ENCODE measurements at regions not wholly inside any gene's neighbourhood (a gene's known extent, or its start where the extent isn't known, plus 50 kb on each side); places are given as distances from the start of the nearest gene placed in this dataset.
"Not testable (repeated sequence)": the region's sequence is repeated elsewhere in the genome, so short reads cannot be mapped to it uniquely, and the experiment has no call there.

DNA sequence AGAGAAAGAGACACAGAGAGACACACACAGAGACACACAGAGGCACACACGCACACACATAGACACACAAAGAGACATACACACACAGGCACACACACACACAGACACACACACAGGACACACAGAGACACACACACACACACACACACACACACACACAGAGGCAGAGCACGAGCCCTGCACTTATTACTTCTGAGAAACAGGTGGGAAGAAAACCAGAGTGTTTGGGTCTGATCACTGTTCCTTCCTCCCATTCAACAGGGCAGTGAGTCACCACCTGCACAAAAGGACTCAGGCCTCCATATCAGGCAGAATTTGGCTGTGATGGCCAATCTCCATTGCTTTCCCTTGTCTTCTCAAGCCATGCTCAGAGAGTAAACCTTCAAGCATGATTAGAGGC is 285.0 kb downstream of the ANAPC1 start:
- DNase-seq, result not testable (repeated sequence)

DNA sequence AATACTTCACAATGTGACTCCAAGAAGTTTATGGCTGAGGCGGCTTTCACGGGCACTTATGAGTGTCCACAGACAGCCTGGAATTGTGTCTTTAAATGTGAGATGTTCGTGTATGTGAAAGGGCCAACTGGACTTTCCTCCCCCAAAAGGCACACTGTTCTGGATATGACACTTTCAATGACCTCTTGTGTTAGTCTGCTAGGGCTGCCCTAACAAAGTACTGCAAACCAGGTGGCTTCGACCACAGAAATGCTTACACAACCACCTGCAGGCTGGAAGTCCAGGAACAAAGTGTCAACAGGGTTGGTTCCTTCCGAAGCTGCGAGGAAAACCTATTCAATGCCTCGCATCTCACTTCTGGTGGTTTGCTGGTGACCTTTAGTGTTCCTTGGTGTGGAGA is 281.7 kb downstream of the ANAPC1 start:
- not testable (repeated sequence) for DNase-seq

DNA sequence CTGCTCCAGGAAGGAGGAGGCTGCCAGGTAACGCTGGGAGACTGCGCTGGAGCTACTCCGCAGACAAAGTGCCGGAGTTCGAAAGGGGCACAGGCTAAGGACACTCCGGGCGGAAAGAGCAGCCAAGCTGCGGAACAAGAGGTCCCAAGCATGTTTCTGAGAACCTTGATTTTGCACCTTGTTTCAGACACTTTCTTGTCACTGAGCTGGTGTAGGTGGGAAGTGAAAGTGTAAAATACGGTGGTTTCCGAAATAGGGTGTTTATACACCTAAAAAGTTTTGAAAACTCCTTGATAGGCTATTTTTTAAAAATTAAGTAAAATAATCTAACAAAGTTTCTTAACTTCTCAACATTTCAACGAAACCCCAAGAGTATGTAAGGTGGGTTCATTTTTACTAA is 278.2 kb downstream of the ANAPC1 start:
- DNase-seq, result not testable (repeated sequence)

DNA sequence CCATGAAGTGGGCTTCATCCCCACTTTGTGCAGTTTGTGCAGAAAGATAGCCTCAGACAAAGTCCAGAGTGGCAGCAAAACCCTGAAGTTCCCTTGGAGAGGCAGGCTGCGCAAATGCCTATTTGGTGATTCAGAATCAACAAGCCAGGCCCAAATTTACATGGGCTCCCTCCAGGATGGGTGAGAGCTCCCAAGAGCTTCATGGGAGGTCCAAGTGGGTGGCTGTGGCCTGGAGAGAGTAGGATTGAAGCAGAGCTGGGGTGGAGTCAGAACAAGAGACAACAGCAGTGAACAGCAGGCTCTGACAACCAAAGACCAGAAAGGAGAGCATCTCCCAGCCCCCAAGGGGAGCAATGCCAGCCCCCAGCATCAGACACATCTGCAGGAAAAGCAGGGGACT is 277.4 kb downstream of the ANAPC1 start:
- not testable (repeated sequence) for DNase-seq

DNA sequence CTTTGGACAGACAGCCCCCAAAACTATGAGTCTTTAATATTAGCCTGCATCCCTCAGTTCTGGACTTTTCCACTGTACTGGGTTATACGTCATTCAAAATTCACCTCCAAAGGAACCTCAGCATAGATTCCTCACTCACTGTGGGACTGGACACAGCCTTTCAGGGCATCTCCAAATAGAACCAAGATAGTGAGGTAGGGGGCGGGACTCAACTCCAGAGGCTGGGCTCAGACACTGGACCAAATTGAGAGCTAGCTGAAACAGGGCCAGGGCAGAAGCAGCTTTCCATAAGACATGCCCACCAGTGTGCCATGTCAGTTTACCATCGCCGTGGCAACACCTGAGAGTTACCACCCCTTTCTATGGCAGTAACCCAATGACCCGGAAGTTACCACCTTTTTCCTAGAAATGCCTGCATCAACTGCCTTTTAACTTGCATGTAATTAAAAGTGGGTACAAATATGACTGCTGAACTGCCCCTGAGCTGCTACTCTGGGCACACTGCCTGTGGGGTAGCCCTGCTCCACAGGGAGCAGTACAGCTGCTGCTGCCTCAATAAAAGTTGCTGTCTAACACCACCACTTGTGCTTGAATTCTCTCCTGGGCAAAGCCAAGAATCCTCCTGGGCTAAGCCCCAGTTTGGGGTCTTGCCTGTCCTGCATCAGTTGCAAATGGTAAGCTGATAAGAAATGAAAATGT is 274.7 kb downstream of the ANAPC1 start:
- not testable (repeated sequence) for DNase-seq

DNA sequence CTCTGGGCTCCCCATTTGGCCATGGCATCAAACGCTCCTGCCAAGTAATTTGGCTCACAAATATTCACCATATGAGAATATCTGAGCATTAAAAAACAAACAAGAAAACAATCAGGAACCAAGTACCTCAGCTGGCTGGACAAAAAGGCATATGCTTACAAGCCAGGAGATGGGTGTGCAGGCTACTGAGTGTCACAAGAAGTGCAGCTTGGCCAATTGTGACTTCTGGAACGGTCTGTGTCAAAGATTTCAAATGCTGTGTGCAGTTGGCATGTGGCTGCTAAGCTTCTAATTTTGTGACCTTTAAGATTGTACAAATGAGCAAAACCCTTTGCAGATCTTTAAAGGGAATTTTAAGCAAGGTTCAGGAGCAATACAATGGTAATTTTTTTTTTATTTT is 274.0 kb downstream of the ANAPC1 start:
- not testable (repeated sequence) for DNase-seq

DNA sequence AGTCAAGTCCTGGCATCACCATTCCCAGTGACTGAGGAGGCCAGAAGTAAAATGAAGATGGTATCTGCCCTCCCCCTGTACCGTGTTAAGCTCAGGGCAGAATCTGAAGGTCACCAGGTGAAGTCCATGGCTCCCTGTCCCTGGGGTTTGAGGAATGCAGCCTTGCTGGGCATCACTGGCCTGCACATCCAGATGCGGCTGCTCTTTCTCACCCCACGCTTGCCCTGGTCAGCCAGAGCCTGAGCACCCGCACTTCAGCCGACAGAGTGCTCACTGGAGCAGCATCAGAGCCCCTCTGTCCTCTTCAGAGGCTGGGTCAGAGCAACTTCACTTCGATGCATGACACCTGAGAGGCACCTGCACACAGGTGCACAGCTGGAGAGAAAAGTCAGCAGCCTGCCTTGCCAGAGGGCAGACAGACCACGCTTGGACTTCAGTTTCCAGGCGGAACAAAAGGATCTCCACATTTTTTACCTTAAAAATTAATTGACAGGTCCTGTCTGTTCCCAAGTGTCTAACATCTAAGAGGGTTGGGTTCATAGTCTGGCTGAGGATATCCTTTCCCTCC is 267.3 kb downstream of the ANAPC1 start:
- DNase-seq, result no peak

DNA sequence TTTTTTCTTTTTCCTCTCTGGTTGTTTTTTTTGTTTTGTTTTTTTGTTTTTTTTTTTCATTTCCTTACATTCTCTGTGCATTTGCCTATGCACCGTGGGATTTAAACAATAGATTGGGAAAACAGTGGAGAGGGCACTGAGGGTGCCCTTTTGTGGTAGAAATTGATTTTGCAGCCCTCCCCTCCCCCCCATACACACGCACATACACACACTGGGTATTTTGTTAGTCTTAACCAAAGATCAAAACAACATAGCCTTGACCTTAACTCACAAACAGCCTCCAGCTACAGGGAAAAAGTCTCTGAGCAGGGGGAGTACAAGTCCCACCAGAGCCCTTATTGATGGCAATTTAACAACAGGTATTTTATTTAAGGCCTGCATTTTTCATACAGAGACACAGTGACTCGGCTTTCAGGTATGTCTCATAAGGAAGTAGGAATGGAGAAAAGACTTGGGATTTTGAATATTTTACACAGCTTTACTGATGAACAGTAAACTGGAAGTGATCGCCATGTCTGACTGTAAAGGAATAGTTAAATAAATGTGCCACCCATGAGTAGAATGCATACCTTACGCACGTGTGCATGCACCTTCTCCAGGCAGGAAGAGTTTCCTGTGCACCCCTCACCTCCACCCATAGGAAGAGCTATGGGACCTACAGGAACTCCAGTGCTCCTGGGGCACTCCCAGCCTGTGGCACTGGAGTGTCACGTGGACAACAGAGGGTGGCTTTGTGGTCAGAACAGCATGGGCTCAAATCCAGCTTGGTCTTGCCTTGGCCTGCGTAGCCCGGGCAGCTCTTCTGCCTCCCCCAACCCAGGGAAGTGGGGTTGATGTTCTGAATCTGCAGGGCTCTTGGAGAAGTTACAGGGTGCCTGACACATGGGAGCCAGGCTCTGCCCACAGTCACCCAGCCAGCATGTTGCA is 266.4 kb downstream of the ANAPC1 start:
- DNase-seq, result no peak

DNA sequence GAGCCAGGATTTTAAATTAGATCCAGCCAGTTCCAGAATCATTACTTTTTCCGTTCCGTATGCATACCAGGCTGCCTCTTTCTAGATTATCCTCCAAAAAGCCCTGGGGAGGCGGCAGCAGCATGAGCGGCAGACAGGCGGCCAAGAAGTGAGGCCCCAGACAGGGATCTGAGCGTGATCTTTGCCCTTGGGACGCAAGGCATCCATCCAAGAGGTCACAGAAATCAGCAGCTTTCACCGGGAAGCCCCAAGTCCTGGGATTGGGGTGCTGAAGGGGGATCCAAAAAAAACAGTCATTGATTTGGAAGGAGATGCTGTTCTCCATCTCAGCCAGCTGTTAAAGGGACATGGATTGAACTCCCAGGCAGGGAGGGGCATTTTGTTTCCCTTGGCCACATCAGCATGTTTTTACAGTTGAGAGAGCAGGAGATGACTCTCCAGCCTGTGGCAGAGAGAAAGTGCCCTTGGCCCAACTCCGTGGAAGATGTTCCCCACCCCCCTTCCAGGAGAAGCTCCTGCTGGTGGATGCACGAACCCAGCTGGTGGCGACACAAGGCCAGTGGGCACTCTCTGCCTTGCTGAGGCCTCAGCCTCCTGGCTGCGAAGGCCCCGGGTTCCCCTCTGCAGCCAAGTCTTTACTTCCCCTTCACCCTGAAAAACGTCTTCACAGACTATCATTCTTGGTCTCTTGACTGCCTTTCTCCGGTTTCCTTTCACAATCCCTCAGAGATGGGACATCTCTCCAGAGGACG is 265.6 kb downstream of the ANAPC1 start:
- no peak for DNase-seq

DNA sequence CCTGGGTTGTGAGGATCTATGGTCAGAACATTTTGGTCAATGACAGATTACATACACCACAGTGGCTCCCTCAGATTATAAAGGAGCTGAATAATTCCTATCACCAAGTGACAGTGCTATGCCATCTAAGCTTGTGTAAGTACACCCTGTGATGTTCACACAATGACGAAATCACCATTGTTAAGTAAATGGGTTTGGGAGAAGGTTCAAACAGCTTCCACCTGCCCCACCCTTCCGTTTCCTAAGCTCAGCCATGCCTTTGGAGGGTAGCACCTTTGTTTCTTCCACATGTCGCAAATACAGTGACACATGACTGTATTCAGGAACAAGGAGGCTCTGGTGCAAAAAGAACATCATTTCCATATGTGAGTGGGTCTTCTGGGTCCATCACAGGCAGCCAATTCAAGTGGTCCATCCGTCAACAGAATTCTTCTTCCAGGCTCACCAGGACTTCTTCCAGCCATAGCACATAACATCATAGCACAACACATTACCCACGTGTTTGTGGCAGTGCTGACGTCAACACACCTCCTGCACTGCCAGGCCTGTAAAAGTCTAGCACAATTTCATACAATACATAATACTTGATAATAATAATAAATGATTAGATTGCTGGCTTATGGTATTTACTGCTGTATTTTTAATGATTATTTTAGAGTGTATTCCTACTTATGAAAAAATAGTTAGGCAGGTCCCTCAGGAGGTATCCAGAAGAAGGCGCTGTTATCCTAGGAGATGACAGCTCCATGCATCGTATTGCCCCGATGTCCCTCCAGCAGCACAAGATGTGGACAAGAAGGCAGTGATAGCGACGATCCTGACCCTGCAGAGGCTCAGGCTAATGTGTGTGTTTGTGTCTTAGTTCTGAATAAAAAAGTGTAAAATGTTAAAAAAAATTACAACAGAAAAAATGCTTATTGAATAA is 264.8 kb downstream of the ANAPC1 start:
- no peak for DNase-seq

DNA sequence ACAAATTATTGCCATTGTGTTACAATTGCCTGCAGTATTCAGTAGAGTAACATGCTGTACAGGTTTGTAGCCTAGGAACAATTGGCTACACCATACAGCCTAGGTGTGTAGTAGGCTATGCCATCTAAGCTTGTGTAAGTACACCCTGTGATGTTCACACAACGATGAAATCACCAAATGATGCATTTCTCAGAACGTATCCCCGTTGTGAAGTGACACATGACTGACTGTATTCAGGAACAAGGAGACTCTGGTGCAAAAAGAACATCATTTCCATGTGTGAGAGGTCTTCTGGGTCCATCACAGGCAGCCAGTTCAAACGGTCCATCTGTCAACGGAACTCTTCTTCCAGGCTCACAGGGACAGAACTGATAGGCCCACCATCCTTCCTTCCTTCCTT is 263.7 kb downstream of the ANAPC1 start:
- DNase-seq, result no peak

DNA sequence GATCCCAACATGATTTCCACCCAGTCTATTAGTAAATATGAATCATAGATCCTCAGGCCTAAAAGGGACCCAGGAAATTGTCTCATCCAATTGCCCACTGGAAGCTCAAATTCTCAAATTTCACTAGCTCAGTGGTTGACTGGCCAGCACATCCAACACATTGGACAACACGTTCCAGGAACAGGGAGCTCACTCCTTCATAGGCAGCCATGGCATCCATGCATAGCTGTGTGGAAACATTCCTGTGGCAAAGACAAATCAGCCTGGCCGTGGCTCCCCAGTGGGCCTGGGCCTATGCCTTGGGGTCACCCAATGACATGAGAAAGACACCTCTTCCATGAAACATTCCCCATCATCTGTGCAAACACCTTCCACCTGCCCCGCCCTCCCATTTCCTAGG is 261.1 kb downstream of the ANAPC1 start:
- no peak for DNase-seq

DNA sequence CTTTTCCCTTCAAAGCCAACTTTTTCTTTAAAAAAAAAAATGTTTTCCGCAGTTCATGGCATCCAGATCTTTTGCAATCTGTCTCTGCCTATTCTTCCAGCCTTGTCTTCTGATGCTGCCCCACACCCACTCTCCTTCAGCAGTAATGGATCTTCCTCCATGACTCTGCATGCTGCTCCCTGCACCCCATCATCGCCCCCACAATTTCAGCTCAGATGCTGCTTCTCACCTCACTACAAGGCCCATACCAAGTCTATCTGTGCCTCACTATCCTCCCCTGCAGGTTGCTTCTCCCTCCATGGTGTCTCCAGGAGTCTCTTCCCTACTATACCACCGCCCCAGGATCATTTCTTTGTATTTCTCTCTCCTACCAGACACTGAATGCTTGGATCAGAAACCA is 260.6 kb downstream of the ANAPC1 start:
- no peak for DNase-seq

DNA sequence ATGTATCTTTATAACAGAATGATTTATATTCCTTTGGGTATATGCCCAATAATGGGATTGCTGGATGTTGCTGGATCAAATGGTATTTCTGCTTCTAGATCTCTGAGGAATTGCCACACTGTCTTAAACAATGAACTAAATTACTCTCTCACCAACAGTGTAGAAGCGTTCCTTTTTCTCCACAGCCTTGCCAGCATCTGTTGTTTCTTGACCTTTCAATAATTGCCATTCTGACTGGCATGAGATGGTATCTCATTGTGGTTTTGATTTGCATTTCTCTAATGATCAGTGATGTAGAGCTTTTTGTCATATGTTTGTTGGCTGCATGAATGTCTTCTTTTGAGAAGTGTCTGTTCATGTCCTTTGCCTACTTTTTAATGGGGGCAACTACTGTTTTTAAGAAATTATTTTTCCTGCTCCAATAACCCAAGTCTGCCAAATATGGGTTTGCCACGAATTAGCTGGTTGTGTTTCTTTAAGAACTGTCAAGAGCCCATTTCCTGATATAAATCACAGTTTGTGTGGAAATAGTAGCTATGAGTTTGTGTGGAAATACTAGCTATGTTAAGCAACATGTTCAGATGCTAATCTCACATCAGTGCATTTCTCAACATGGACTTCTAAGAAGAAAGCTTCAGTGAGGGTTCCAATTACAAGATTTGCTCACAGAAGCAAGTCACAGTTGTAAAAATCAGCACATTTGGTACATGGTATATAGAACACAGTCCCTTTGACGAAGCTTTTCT is 259.4 kb downstream of the ANAPC1 start:
- DNase-seq, result no peak

DNA sequence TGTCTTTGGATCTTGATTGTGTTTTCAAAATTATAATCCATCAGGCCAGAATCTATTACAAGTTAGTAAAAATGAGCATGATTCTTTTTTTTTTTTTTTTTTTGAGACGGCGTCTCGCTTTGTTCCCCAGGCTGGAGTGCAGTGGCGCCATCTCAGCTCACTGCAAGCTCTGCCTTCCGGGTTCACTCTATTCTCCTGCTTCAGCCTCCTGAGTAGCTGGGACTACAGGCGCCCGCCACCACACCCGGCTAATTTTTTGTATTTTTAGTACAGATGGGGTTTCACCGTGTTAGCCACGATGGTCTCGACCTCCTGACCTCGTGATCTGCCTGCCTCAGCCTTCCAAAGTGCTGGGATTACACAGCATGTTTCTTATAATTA is 258.8 kb downstream of the ANAPC1 start:
- DNase-seq, result not testable (repeated sequence)

DNA sequence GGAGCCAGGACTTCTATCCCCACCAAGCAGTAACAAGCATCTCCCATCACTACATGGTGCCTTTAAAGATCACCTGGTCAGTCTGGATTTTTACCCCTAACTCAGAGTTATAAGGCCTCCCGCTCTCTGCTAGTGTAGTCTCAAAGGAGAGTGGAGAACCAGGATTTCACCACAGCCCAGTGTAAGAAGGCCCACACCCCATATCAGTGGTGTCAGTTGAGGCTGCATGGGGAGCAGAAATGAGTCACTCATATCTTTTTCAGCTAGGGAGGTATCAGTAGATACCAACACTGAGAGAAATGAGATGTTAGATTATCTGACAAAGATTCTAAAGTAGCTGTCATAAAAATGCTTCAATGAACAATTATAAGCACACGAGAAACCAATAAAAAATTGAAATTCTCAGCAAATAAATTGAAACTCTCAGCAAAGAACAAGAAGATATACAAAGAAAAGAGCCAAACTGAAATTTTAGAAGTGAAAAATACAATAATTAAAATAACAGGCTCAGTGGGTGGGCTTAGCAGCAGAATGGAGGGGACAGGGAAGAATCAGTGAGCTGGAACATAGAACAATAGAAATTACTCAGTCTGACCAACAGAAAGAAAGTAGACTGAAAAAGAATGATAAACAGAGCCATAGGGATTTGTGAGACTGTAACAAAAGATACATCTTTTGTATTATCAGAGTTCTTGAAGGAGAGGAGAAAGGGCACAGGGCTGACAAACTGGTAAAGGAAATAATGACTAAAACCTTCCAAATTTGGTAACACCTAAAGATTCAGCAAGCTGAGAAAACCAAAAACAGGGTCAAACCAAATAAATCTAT is 257.7 kb downstream of the ANAPC1 start:
- no peak for DNase-seq

DNA sequence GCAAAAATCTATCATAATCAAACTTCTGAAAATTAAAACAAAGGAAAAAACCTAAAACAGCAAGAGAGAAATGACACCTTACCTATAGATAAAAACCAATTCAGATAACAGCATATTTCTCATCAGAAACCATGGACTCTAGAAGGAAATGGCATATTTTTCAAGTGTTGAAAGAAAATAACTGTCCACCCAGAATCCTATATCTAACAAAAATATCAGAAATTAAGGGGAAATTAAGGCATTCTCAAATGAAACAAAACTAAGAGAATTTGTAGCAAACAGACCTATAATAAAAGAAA is 257.2 kb downstream of the ANAPC1 start:
- DNase-seq, result no peak

DNA sequence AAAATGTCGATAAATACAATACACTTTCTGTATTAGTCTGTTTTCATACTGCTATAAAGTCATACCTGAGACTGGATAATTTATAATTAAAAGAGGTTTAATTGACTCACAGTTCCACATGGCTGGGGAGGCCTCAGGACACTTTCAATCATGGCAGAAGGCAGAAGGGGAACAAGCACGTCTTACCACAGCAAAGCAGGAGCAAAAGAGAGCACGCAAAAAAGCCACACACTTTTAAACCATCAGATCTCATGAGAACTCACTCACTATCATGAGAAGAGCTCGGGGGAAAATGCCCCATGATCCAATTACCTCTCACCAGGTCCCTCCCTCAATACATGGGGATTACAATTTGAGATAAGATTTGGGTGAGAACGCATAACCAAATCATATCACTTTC is 256.7 kb downstream of the ANAPC1 start:
- DNase-seq, result no peak

DNA sequence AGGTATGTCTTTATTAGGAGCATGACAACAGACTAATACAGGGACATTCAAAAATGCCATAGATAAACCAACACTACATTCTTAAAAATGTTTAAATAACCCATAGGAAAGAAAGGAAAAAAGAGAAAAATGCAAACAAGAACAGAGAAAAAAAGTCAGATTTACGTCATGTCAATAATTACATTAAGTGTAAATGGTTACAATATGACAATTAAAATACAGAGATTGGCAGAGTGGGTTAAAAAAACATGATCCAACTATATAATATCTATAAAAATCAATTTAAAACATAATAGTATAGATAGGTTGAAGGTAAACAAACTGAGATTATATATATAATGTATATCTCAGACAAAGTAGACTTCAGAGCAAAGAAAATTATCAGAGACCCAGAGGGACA is 255.8 kb downstream of the ANAPC1 start:
- no peak for DNase-seq

DNA sequence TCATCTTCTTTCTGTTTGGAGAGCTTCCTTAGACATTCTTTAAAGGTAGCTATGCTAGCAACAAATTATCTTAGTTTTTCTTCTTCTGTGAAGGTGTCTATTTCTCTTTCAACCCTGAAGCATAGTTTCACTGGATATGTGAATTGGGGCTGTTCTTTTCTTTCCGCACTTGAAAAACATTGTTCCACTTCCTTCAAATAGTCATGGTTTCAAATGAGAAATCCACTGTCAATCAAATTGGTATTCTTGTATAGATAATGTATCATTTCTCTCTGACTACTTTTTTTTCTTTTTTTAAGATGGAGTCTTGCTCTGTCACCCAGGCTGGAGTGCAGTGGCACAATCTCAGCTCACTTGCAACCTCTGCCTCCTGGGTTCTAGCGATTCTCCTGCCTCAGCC is 254.0 kb downstream of the ANAPC1 start:
- DNase-seq, result no peak

DNA sequence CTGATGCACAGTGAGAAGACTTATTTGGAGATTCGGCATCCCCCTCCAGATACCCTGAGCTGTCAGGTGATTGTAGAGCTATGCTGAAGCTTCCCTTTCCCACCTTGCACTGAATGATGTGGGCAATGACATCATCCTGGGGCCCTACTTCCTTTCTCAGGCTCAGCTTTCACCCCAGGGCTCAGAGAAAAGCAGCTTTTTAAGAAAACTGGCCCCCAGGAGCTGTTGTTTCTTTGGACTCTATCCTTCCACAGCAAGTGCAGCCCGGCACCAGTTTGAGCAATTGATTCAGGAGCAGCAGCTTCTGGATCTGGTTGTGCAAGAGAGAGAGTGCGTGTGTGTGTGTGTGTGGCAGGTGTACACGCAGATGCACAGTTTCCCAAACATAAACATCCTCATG is 251.3 kb downstream of the ANAPC1 start:
- no peak for DNase-seq
